Heart left ventricle (tissue), 16 donors: ENCODE measurements at regions not wholly inside any gene's neighbourhood (a gene's known extent, or its start where the extent isn't known, plus 50 kb on each side); places are given as distances from the start of the nearest gene placed in this dataset.

Source experiments
- ATAC-seq, 4 donors: fragments of 200-7000 bp; cut with Tn5 transposase; one replicate each; pipeline ENCODE4 v1.9.1; 2020 to 2022; ENCODE audit warnings: moderate library complexity in 4 of 4, mild to moderate bottlenecking in 3 of 4, moderate number of reproducible peaks in 1 of 4
- DNase-seq, 5 donors: peaks; one replicate each; pipeline ENCODE4 v3.0.0-alpha.2; 2020
- H3K27ac ChIP-seq, 12 donors: fragments of 200-600 bp; sonication (generic) in 4 of 12; one replicate each; pipeline versions ENCODE4 v1.5.0 to v1.8.0; 2016 to 2022; ENCODE audit warnings: mild to moderate bottlenecking in 2 of 12
- H3K27me3 ChIP-seq, 9 donors: fragments of 200-600 bp; sonication (generic) in 2 of 9; one replicate each; pipeline versions ENCODE4 v1.5.1 to v1.8.0; 2016 to 2022; ENCODE audit warnings: mild to moderate bottlenecking in 3 of 9
- H3K36me3 ChIP-seq, 9 donors: fragments of 200-600 bp; sonication (generic) in 2 of 9; one replicate each; pipeline versions ENCODE4 v1.5.0 to v1.8.0; 2018 to 2022; ENCODE audit warnings: mild to moderate bottlenecking in 2 of 9
- H3K4me1 ChIP-seq, 12 donors: fragments of 200-600 bp; sonication (generic) in 4 of 12; one replicate each; pipeline versions ENCODE4 v1.5.0 to v1.8.0; 2016 to 2022; ENCODE audit warnings: mild to moderate bottlenecking in 3 of 12
- H3K4me3 ChIP-seq, 12 donors: fragments of 200-600 bp; sonication (generic) in 4 of 12; one replicate each; pipeline versions ENCODE4 v1.5.0 to v1.8.0; 2017 to 2022; ENCODE audit warnings: mild to moderate bottlenecking in 9 of 12, moderate library complexity in 4 of 12
- H3K9me3 ChIP-seq, 12 donors: fragments of 200-600 bp; sonication (generic) in 4 of 12; one replicate each; pipeline versions ENCODE4 v1.5.0 to v1.8.0; 2016 to 2022; ENCODE audit warnings: mild to moderate bottlenecking in 1 of 12
- CTCF ChIP-seq, 12 donors: fragments of 200-600 bp; sonication (generic) in 4 of 12; IDR thresholded peaks; one replicate each; pipeline versions ENCODE4 v1.5.0 to v1.8.0; 2018 to 2022; ENCODE audit warnings: antibody characterized with exemption in 12 of 12, mild to moderate bottlenecking in 5 of 12
- POLR2A ChIP-seq, 2 donors: fragments of 450-650 bp; IDR thresholded peaks; one replicate each; pipeline ENCODE4 v1.6.1; 2017; ENCODE audit warnings: antibody characterized with exemption in 2 of 2, mild to moderate bottlenecking in 2 of 2, moderate library complexity in 2 of 2
- whole genome bisulfite sequencing, 4 donors: extraction: QIAGEN DNeasy Blood & Tissue Kit in 2 of 4; methylation state at CpG; one replicate each; pipeline versions ENCODE4 v1.1.5 to v1.1.7; 2013 to 2018; 5-methylcytosine and 5-hydroxymethylcytosine counted together
- intact Hi-C, 10 donors: fragments of 100-400 bp; cut with DNase I; formaldehyde crosslinking; loops; one replicate each; pipeline versions ENCODE4 v1.11.1 to v1.14.2; 2022
- donor health status: ischemic (EF 13 %, LVEDD 7.1; RV severe dilation, severe dysfunction).
- donor health status: healthy with polysubstance abuse.
- donor health status: DM: no; HTN: yes; CAD: no.
- donor health status: DM: no; HTN: no; CAD: no.
- donor health status: ischemic (EF 25% LVEDD 6.9; RV normal size, moderate dysfunction).
- donor health status: ischemic (EF 25% LVEDD 5.7; RV mildly dilated, moderate dysfunction).
- donor health status: healthy.
- donor health status: DM: yes; HTN: yes; CAD: no.
- donor health status: ischemic (EF 35%, LVEDD 5.7; RV mildly dilated, moderate dysfunction).
- donor health status: nonischemic (EF 11% LVEDD 7.7; RV severe dilation, severe dysfunction).
- donor health status: DM: yes; HTN: yes; CAD: no.
- donor health status: PGD.
- donor health status: ischemic (EF 29% LVEDD 5.4; RV normal size, mild dysfunction).
- donor health status: nonischemic (EF 23%, LVEDD 6.1; RV moderate dilation, normal function).

GRCh38 chr2:2748399-2749205 is 417.5 kb upstream of the MYT1L start:
- H3K4me3 ChIP-seq = no peak overlapping the region
- TF ChIP-seq CTCF (IDR thresholded peaks at IDR 0.05) = no peak
- no peak for TF ChIP-seq POLR2A (IDR thresholded peaks at IDR 0.05)
- WGBS, 4 donors = 79 to 86% (median 81%) methylated on average over 10 to 13 of the region's 13 CpGs
- no peaks in the 10 kb centered on the region for H3K27me3 ChIP-seq
- ATAC-seq (no peak), DNase-seq (peak in 1 of 5 donors; percentile 49)
- H3K4me1 ChIP-seq = no peaks in the 10 kb centered on the region
- no peak overlapping the region for H3K27ac ChIP-seq
- H3K36me3 ChIP-seq = no peaks in the 10 kb centered on the region
- peaks cover 0 to 3% (median 0%) of the 10 kb centered on the region in 12 donors for H3K9me3 ChIP-seq
- intact Hi-C loops = no loop called here

GRCh38 chr2:2747797-2748301 is 416.8 kb upstream of the MYT1L start:
- Histone ChIP-seq H3K9me3 (no peaks in the 10 kb centered on the region), H3K4me1 (no peaks in the 10 kb centered on the region), H3K4me3 (no peak overlapping the region), H3K27me3 (no peaks in the 10 kb centered on the region), H3K27ac (no peak overlapping the region), H3K36me3 (no peaks in the 10 kb centered on the region)
- TF ChIP-seq POLR2A (IDR thresholded peaks at IDR 0.05) (no peak), CTCF (IDR thresholded peaks at IDR 0.05) (no peak)
- intact Hi-C loops = no loop called here
- ATAC-seq (no peak), DNase-seq (peak in 1 of 5 donors; percentile 43)
- WGBS, 4 donors = 72 to 81% (median 75%) methylated on average over 5 to 7 of the region's 7 CpGs

GRCh38 chr2:2746731-2747130 is 415.7 kb upstream of the MYT1L start:
- TF ChIP-seq CTCF (IDR thresholded peaks at IDR 0.05) (no peak), POLR2A (IDR thresholded peaks at IDR 0.05) (no peak)
- Histone ChIP-seq H3K4me1 (no peaks in the 10 kb centered on the region), H3K36me3 (no peaks in the 10 kb centered on the region), H3K27ac (no peak overlapping the region), H3K27me3 (no peaks in the 10 kb centered on the region), H3K9me3 (no peaks in the 10 kb centered on the region), H3K4me3 (no peak overlapping the region)
- ATAC-seq (no peak), DNase-seq (no peak)
- intact Hi-C loops = no loop called here
- WGBS, 4 donors = 82 to 87% (median 85%) methylated on average over 6 of the region's 6 CpGs

- Histone ChIP-seq H3K36me3 (no peaks in the 10 kb centered on the region), H3K9me3 (no peaks in the 10 kb centered on the region), H3K27me3 (no peaks in the 10 kb centered on the region), H3K27ac (no peak overlapping the region), H3K4me3 (no peak overlapping the region), H3K4me1 (no peaks in the 10 kb centered on the region)
- DNase-seq = no peak
- intact Hi-C loops = no loop called here
- TF ChIP-seq POLR2A (IDR thresholded peaks at IDR 0.05) (no peak), CTCF (IDR thresholded peaks at IDR 0.05) (no peak)
- WGBS, 4 donors = 85 to 90% (median 86%) methylated on average over 13 of the region's 13 CpGs
- no peak for ATAC-seq
These were observed 414.1 kb upstream of the MYT1L start for GRCh38 chr2:2744958-2745715.
